Mucosa of rectum (tissue), 2 donors: ENCODE measurements at regions not wholly inside any gene's neighbourhood (a gene's known extent, or its start where the extent isn't known, plus 50 kb on each side); places are given as distances from the start of the nearest gene placed in this dataset.

Experiments used
- H3K27ac ChIP-seq, 2 donors: one replicate each; pipeline ENCODE4 v1.7.0; 2013; ENCODE audit warnings: inconsistent platforms in 2 of 2, low read depth in 2 of 2, low read length in 2 of 2
- H3K27me3 ChIP-seq, 2 donors: one replicate each; pipeline ENCODE4 v1.7.0; 2013; ENCODE audit warnings: low read length in 2 of 2; ENCODE audit not compliant: control insufficient read depth in 2 of 2, insufficient read depth in 2 of 2
- H3K36me3 ChIP-seq, 2 donors: one replicate each; pipeline ENCODE4 v1.7.0; 2013; ENCODE audit warnings: low read length in 2 of 2; ENCODE audit not compliant: control insufficient read depth in 2 of 2, insufficient read depth in 2 of 2
- H3K4me1 ChIP-seq, 2 donors: one replicate each; pipeline ENCODE4 v1.7.0; 2013; ENCODE audit warnings: low read length in 2 of 2, mild to moderate bottlenecking in 1 of 2; ENCODE audit not compliant: control insufficient read depth in 2 of 2, insufficient read depth in 2 of 2
- H3K4me3 ChIP-seq, 2 donors: one replicate each; pipeline ENCODE4 v1.7.0; 2013; ENCODE audit warnings: low read length in 2 of 2
- H3K9ac ChIP-seq, 2 donors: one replicate each; pipeline ENCODE4 v1.7.0; 2013; ENCODE audit warnings: low read length in 2 of 2, low read depth in 1 of 2, mild to moderate bottlenecking in 1 of 2
- H3K9me3 ChIP-seq, 2 donors: one replicate each; pipeline ENCODE4 v1.7.0; 2013; ENCODE audit warnings: low read length in 2 of 2; ENCODE audit not compliant: control insufficient read depth in 2 of 2
- donor health status: healthy.
- donor health status: Normal muscosa, but diverticular disease.

DNA sequence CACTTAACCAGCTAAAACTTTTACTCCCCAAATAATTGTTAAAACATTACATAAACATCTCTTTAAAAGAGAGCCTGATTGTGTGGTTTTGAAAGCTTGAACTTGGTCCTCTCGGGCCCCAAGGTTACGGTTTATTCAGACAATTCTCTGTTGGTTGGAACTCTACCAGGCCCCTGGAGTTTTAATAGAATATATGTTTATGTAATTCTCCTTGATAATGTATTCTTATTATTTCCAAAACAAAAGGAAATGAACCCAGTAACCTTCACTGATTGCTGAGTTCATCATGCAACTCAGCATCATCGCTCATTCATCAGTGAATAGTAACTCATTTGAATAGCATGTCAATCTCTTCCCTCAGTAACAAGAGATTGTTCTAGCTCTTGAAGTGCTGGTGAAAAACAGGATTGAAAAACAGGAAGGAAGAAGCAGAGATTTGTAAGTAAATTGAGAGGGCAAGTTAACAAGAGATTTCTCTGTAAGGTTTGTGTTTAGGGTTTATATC lies 464.5 kb upstream of the MARCKS start:
- Histone ChIP-seq H3K27me3 (no peaks in the 10 kb centered on the region), H3K4me3 (no peak overlapping the region), H3K9ac (no peak overlapping the region), H3K4me1 (no peaks in the 10 kb centered on the region), H3K9me3 (no peaks in the 10 kb centered on the region), H3K36me3 (no peaks in the 10 kb centered on the region), H3K27ac (no peak overlapping the region)

DNA sequence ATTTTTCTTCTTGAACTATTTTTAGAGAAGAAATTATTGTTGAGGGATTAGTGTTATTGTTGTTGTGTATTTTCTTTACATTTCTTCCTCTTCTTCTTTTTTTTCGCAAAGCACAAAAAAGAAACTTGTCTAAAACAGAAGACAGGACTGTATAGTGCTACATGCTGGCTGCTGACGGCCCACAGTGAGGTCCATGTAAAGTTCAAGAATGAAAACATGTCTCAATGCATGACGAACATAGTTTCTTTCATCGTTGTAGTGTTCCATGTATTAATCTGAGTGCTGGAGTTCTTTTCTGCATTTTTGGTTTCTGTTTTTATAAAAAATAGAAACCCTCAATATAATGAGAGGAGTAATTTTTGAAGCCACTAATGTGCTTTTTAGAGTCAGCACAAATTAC lies 462.9 kb upstream of the MARCKS start:
- Histone ChIP-seq H3K36me3 (no peaks in the 10 kb centered on the region), H3K4me3 (no peak overlapping the region), H3K27ac (no peak overlapping the region), H3K9me3 (no peaks in the 10 kb centered on the region), H3K9ac (no peak overlapping the region), H3K4me1 (no peaks in the 10 kb centered on the region), H3K27me3 (no peaks in the 10 kb centered on the region)

DNA sequence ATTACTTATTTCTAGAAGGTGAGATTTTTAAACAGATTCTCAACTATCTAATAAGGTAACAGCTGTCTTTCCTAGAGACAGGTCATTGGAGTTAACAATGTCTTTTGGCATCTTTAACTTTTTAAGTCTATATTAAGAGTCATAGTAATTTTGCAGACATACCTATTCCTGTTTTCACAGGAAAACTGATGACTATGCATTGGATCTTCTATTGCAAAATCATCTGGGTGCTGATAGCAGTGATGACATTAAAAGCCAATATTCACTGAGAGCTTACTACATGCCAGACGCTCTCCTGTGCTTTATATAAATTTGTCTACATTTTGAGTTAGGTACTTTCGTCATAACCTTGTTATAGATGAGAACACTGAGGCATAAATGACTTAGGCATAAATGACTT lies 462.4 kb upstream of the MARCKS start:
- H3K36me3 ChIP-seq = no peaks in the 10 kb centered on the region
- no peak overlapping the region for H3K9ac ChIP-seq
- no peaks in the 10 kb centered on the region for H3K9me3 ChIP-seq
- no peaks in the 10 kb centered on the region for H3K27me3 ChIP-seq
- H3K4me1 ChIP-seq = no peaks in the 10 kb centered on the region
- H3K4me3 ChIP-seq = no peak overlapping the region
- H3K27ac ChIP-seq = no peak overlapping the region

DNA sequence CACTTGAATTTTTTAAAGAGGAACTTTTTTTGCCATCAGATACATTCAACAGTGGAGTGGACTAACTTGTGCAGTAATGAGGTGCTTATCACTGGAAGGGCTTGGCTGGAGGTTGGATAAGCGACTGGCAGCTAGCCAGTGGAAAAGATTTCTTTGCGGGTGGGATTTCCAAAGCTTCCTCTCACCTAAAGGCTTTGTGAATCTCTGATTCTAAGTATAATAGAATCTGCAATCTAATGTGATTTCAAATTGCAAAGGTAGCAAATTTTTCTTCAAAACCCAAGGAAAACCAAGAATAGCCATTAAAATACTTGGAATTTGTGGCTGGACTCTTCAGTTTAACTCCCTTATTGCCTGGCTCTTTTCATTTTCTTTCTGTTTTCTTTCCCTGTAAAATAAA lies 460.4 kb upstream of the MARCKS start:
- no peaks in the 10 kb centered on the region for H3K27me3 ChIP-seq
- H3K4me3 ChIP-seq = no peak overlapping the region
- H3K9me3 ChIP-seq = no peaks in the 10 kb centered on the region
- no peak overlapping the region for H3K9ac ChIP-seq
- H3K27ac ChIP-seq = no peak overlapping the region
- H3K36me3 ChIP-seq = no peaks in the 10 kb centered on the region
- no peaks in the 10 kb centered on the region for H3K4me1 ChIP-seq

DNA sequence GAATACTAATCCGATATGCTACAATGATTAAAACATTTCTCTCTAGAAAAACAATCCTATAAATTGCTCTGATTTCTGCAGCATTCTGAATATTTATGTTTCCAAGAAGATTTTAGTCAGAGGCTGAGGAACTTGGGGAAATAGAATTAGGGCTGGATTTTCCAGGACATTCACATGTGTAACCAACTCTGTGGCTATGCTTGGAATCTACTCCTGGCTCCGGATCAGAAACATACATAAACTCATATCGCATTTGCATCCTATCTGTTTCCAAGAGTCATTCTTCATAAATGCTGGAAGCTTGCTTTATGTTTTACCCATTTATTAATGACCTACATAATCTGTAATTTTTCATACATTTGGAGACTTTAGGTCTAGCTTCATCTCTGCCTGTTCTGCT lies 459.9 kb upstream of the MARCKS start:
- Histone ChIP-seq H3K27me3 (no peaks in the 10 kb centered on the region), H3K9me3 (no peaks in the 10 kb centered on the region), H3K27ac (no peak overlapping the region), H3K4me1 (no peaks in the 10 kb centered on the region), H3K4me3 (no peak overlapping the region), H3K36me3 (no peaks in the 10 kb centered on the region), H3K9ac (no peak overlapping the region)

DNA sequence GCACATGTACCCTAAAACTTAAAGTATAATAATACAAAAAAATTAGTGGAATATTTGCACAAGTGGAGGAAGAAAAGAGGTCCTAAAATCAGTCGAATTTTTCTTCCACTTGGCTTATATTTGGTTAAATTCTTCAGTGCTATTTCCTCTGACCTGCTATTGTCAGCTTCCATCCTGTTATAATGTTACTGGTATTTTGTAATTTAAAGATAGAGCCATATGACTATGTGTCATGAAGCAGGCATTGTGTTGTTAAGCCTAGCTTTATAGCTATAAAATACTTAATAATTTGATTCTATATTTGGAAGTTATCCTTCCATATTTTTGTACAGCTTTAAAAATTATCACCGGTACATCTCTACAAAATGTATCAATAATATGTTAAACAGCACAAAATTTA lies 455.9 kb upstream of the MARCKS start:
- H3K9ac ChIP-seq = no peak overlapping the region
- no peaks in the 10 kb centered on the region for H3K9me3 ChIP-seq
- no peak overlapping the region for H3K4me3 ChIP-seq
- no peaks in the 10 kb centered on the region for H3K4me1 ChIP-seq
- H3K27ac ChIP-seq = no peak overlapping the region
- no peaks in the 10 kb centered on the region for H3K27me3 ChIP-seq
- no peaks in the 10 kb centered on the region for H3K36me3 ChIP-seq

DNA sequence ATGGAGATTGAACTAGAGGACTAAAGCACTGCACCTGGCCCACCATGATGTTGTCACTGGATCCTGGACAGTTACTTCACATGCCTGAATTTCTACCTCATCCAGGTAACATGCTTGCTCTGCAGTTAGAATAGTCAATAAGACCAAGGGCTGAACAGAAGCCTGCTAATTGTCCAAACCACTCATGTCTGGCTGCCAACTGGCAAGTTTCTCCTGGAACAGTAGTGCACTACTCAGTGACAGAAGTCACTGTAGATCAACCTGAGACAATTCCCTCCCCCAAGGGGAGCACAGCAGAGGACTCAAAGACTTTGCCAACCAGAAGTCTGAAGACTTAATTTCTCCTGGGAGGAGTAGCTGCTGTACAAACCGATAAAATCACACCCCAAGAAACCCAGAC lies 454.6 kb upstream of the MARCKS start:
- no peaks in the 10 kb centered on the region for H3K9me3 ChIP-seq
- H3K27ac ChIP-seq = no peak overlapping the region
- no peak overlapping the region for H3K9ac ChIP-seq
- no peaks in the 10 kb centered on the region for H3K27me3 ChIP-seq
- no peak overlapping the region for H3K4me3 ChIP-seq
- no peaks in the 10 kb centered on the region for H3K4me1 ChIP-seq
- H3K36me3 ChIP-seq = no peaks in the 10 kb centered on the region

DNA sequence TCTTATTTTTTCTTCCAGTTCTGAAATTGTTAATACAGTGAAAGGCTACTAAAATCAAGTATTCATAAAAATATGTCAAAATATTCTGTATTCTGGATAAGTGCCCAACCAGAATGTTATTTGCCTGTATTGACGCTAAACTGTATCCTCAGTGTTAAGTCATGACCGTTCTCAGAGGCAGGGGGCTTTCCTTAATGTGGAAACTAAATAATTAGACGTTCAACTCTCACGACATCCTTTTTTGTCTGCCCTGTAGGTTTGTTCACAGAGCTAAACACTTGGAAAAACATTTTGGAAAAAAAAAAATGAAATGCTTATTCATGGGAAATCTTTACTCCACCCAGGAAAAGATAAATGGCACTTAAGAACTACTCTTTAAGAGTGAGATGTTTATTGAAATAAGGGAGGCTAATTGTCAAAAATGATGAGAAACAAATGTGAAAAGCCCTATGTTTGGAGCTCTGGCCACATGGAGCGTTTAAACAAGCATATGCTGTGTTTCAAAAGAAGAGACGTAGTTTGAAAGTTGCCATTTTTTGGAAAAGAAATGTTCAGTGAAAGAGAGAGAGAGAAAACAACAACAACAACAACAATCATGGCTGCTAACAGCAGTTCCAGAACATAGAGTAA lies 453.1 kb upstream of the MARCKS start:
- Histone ChIP-seq H3K36me3 (no peaks in the 10 kb centered on the region), H3K27me3 (no peaks in the 10 kb centered on the region), H3K4me3 (no peak overlapping the region), H3K9me3 (no peaks in the 10 kb centered on the region), H3K4me1 (no peaks in the 10 kb centered on the region), H3K27ac (no peak overlapping the region), H3K9ac (no peak overlapping the region)

DNA sequence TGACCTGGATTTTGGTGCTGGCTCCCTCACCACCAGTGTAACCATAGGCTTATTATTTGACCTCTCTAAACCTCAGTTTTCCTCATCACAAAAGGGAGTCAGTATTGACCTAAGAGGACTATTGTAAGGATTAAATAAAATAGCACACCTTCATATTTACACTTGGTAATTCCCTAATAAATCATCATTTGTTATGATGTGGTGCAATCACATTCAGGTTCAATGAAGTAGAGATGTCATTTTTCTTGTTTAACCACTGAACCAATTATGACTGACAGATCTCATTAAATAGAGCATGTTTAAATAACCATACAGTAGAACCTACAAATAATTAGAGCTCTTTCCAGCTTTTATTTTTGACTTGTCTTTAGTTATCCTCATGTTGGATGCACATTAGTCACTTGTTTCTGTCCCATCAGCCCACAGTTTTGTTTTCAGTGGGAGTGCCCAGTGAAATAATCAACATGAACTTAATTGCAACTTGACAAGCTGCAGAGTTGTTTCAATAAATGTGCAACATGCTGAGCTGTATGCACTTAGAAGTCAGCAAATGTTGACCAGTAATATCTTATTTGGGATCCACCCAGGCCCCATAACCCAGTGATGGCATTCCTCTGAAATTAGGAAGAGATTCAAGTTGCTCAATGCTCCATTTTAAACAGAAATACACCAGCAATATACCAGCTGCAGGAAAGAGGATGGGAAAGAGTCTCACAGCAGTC lies 451.7 kb upstream of the MARCKS start:
- Histone ChIP-seq H3K36me3 (no peaks in the 10 kb centered on the region), H3K27ac (no peak overlapping the region), H3K4me1 (no peaks in the 10 kb centered on the region), H3K9ac (no peak overlapping the region), H3K27me3 (no peaks in the 10 kb centered on the region), H3K9me3 (no peaks in the 10 kb centered on the region), H3K4me3 (no peak overlapping the region)

DNA sequence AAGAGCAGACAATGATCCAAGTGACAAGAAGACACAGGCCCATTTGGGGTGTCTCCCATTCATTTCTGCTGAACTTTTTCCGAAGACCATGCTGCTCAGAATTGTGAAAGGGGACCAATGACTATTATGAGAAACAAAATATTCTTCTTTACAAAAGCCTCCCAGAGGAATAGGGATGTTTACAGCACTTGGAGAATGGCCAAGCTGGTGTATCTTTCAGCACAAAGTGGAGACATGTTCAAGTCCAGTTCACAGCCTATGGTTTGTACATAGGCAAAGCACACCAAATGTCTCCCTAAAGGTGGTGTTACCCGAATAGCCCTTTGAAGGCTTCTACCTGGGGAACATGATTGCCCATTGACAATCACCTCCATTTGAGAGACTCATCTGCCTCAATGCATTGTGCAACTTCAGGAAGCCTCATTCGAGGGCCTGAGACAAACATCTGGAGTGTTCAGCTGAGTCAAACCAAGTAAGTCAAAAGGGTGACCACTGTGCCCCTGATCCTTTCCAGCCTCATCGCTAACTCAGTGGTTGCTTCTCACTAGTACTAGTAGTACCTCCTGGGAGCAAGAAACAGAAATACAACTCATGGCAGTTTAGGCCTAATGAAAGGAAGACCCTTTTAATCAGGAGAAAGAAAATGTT lies 451.0 kb upstream of the MARCKS start:
- no peak overlapping the region for H3K4me3 ChIP-seq
- H3K4me1 ChIP-seq = no peaks in the 10 kb centered on the region
- H3K36me3 ChIP-seq = no peaks in the 10 kb centered on the region
- H3K9me3 ChIP-seq = no peaks in the 10 kb centered on the region
- H3K9ac ChIP-seq = no peak overlapping the region
- no peaks in the 10 kb centered on the region for H3K27me3 ChIP-seq
- no peak overlapping the region for H3K27ac ChIP-seq
